ENCODE measurements at regions not wholly inside any gene's neighbourhood (a gene's known extent, or its start where the extent isn't known, plus 50 kb on each side); places are given as distances from the start of the nearest gene placed in this dataset.

DNA sequence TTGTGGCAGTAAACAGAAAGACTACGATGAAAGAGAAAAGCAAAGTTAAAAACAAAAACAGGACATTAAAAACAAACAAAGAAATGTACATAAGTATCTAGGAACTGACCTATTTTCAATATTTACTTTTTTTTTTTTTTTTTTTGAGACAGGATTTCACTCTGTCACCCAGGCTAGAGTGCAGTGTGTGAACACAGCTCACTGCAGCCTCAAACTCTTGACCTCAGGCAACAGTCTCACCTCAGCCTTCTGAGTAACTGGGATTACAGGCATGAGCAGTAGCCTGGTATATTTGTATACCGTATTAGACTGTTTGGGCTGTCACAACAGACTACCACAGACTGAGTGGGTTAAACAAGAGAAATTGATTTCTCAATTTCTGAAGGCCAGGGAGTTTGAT, 1189.1 kb downstream of the CDH9 start:
- Histone ChIP-seq H4K5ac (ENCODE audit: insufficient read length, low read depth, low read length) (no peak overlapping the region), H3K4me1 (ENCODE audit: insufficient read depth, low read length) (no peaks in the 10 kb centered on the region), H4K8ac (replicated peaks; ENCODE audit: insufficient read length, low read depth, low read length) (no peak overlapping the region), H2BK15ac (ENCODE audit: low read depth, low read length) (no peak overlapping the region), H3K18ac (ENCODE audit: insufficient read length, low read depth, low read length) (no peak overlapping the region), H3K27me3 (ENCODE audit: insufficient read depth, low read length) (no peaks in the 10 kb centered on the region), H3K4ac (ENCODE audit: low read depth, low read length) (no peak overlapping the region), H3K9ac (ENCODE audit: extremely low read depth, insufficient read length, low read length) (no peak overlapping the region), H4K91ac (ENCODE audit: insufficient read length, low read depth, low read length) (no peak overlapping the region), H3K79me1 (ENCODE audit: insufficient read depth, low read depth, low read length, poor library complexity, severe bottlenecking) (no peaks in the 10 kb centered on the region), H2BK120ac (ENCODE audit: low read depth, low read length, poor library complexity, severe bottlenecking) (no peak overlapping the region), H2BK20ac (ENCODE audit: low read depth, low read length, poor library complexity, severe bottlenecking) (no peak overlapping the region), H2BK5ac (ENCODE audit: insufficient read length, low read length) (no peak overlapping the region), H3K79me2 (ENCODE audit: insufficient read depth, low read length) (no peaks in the 10 kb centered on the region), H3K23ac (ENCODE audit: insufficient read length, low read depth, low read length) (no peak overlapping the region), H3K23me2 (ENCODE audit: insufficient read length, low read depth, low read length, poor library complexity, severe bottlenecking) (no peaks in the 10 kb centered on the region), H3K4me2 (ENCODE audit: insufficient read depth, insufficient read length, low read length) (no peak overlapping the region), H2BK12ac (ENCODE audit: insufficient read length, low read depth, low read length) (no peak overlapping the region), H3T11ph (ENCODE audit: low read length) (no peak overlapping the region), H3K9me3 (ENCODE audit: control insufficient read depth, low read depth, low read length) (no peaks in the 10 kb centered on the region), H3K14ac (ENCODE audit: insufficient read depth, low read length) (no peak overlapping the region), H3K56ac (ENCODE audit: insufficient read length, low read depth, low read length) (no peak overlapping the region), H3K27ac (ENCODE audit: insufficient read length, low read depth, low read length) (no peak overlapping the region), H2AK5ac (ENCODE audit: insufficient read length, low read length) (no peak overlapping the region), H2AFZ (ENCODE audit: low read length) (no peak overlapping the region), H4K20me1 (ENCODE audit: control insufficient read depth, insufficient read depth, insufficient read length) (no peaks in the 10 kb centered on the region)
- Mint-ChIP-seq H3K9me3 (peaks cover 3 to 6% of the 10 kb centered on the region in 2 experiments; a peak in 2 of 5 replicates), H3K4me1 (peaks cover 0 to 12% of the 10 kb centered on the region in 2 experiments; a peak in 2 of 4 replicates), H3K36me3 (ENCODE audit: insufficient read depth in 1 of 3, low read depth in 3 of 3) (no peaks in the 10 kb centered on the region; a peak in 1 of 7 replicates), H3K4me3 (no peak overlapping the region), H3K27me3 (ENCODE audit: low read depth) (no peaks in the 10 kb centered on the region), H3K27ac (no peak overlapping the region)
- no CpG with 5 or more reads among the region's 2 CpGs for WGBS (ENCODE audit: extremely low coverage, insufficient read length, low lambda C conversion rate)
- DNase-seq, result no peak
- TF ChIP-seq CTCF (conservative IDR thresholded peaks at IDR 0.05), result no peak
